HG03039 (cell line): ENCODE measurements at regions not wholly inside any gene's neighbourhood (a gene's known extent, or its start where the extent isn't known, plus 50 kb on each side); places are given as distances from the start of the nearest gene placed in this dataset.
"Not testable (repeated sequence)": the region's sequence is repeated elsewhere in the genome, so short reads cannot be mapped to it uniquely, and the experiment has no call there.

Experiments used
- ATAC-seq: cut with Tn5 transposase; IDR thresholded peaks from one replicate; pipeline ENCODE4 v1.9.1; 2021; ENCODE audit warnings: mild to moderate bottlenecking, moderate library complexity; ENCODE audit not compliant: unreplicated experiment

DNA sequence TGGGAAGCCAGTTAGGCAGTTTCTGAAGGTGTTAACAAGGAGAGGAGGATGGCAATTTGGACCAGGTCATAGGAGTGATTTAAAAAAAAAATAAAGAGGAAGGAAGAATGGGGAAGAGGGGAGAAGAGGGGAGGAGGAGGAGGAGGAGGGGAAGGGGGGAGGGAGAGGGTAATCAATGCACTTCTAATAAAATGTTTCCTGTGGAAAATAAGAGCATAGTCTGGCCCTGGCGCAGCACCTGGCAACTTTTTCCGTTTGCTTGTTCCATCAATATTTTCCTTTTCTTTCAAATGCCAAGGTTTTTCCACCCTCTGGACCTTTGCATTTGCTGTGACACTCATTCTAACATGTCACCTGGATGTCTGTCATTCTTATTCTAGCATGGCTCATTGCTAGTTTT lies 308.2 kb downstream of the PPP1R3A start:
- ATAC-seq, result no peak

- no peak for ATAC-seq
Observed at GRCh38 chr7:113608782-113609181, 310.0 kb downstream of the PPP1R3A start.

DNA sequence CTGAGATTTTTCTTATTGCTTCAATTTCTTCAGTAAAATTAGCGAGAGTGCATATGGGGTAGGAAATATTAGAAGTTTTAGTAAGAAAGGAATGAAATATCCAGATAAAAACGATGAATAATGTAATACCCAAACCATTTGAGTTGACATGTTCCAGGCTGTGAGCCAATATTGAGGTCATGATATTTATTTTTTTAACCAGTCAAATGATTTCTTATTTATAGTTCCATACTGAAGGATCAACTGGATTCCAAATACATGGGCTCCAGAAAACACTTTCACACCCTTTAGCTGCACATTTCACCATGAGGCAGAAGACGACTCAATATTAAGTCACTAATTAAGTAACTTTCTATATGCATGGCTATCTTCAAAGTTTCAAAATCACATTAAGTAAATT lies 312.5 kb downstream of the PPP1R3A start:
- ATAC-seq, result no peak

GRCh38 chr7:113600428-113600827 lies 318.4 kb downstream of the PPP1R3A start:
- ATAC-seq, result not testable (repeated sequence)

DNA sequence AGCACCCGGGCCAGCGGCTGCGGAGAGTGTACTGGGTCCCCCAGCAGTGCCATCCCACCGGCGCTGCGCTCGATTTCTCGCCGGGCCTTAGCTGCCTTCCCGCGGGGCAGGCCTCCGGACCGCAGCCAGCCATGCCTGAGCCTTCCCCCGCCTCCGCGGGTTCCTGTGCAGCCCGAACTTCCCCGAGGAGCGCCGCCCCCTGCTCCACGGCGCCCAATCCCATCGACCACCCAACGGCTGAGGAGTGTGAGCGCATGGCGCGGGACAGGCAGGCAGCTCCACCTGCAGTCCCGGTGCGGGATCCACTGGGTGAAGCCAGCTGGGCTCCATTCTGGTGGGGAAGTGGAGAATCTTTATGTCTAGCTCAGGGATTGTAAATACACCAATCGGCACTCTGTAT lies 325.4 kb downstream of the PPP1R3A start:
- ATAC-seq, result not testable (repeated sequence)

GRCh38 chr7:113592924-113593323 lies 325.9 kb downstream of the PPP1R3A start:
- not testable (repeated sequence) for ATAC-seq

DNA sequence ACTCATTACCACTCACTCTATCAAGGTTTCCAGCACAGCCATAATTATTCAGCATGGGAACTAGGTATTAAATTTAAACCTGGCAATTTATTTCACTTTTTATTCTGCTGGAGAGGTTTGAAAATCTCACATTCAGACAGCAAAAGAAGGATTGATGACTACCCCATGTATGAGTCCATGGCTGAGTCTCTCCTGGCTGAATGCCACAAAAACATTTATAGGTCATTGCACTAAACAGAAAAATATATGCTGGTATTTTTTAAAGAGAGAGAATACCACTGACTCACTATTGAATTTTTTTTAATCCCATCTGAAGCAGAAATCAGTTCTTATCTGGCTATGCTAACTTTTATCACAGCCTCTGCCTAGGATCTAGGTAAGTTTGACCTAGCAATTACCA lies 336.3 kb downstream of the PPP1R3A start:
- no peak for ATAC-seq

DNA sequence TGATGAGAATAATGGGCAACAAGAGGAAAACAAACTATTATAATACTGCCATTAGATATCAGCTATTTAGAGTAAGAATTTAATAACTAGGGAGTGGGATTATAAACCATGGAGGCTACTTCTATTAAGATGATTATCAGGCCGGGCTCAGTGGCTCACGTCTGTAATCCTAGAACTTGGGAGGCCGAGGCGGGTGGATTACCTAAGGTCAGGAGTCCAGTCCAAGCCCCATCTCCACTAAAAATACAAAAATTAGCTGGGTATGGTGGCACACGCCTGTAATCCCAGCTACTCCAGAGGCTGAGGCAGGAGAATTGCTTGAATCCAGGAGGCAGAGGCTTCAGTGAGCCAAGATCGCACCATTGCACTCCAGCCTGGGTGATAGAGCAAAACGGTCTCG lies 355.6 kb downstream of the PPP1R3A start:
- not testable (repeated sequence) for ATAC-seq

DNA sequence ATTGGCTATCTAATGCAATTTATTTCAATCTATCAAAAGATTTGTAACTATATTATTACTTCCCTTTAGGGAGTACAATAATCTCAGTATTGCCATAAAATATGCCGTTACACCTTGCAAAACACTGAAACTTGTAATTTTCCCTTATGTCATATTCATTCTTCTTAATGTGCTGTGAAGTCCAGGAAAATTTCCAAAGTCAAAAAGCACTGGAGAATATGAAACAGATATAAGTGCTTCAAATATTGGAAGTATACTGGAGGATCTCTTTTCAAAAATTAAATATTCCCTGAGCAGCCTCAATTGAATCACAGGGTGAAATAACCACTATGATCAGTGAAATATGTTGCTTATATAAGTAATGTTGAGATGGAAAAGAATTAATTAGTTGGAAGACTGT lies 356.0 kb downstream of the PPP1R3A start:
- ATAC-seq, result no peak

DNA sequence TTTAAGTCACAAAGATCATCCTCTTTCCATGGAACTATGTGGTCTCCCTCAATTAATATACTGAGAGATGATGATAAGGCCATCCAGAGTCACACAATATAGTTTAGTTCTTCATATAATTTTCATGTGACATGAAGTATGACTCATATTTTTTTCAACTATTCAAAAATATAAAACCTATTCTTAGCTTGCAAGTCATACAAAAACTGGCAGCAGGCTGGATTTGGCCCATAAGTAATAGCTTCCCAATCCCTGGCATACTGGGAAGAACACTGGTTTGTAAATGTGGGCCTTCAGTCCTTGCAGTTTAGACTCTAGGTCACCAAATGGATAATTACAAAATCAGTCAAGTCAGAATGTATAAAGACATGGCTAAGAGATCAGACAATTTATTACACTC lies 356.6 kb downstream of the PPP1R3A start:
- no peak for ATAC-seq

GRCh38 chr7:113561446-113561845 lies 357.4 kb downstream of the PPP1R3A start:
- ATAC-seq, result no peak

GRCh38 chr7:113550966-113551365 lies 367.8 kb downstream of the PPP1R3A start:
- no peak for ATAC-seq

DNA sequence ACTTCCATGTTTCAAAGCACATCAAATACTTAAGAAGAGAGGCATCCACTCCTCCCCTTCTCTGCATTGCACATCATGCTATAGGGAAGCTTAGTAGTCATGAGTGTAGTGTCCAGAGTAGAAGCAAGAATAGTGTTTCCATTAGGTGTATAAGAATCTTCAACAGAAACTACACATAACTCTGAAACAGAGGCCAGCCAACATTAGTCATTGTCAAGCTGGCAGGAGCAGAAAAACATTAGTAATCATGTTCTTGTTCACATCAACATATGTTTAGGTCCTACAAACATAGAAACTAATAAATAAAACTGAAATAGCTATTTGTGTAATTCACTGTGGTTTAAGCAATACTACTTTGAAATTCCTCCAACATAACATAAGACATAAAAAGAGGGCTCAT lies 370.2 kb downstream of the PPP1R3A start:
- no peak for ATAC-seq

GRCh38 chr7:113548137-113548536 lies 370.7 kb downstream of the PPP1R3A start:
- no peak for ATAC-seq

DNA sequence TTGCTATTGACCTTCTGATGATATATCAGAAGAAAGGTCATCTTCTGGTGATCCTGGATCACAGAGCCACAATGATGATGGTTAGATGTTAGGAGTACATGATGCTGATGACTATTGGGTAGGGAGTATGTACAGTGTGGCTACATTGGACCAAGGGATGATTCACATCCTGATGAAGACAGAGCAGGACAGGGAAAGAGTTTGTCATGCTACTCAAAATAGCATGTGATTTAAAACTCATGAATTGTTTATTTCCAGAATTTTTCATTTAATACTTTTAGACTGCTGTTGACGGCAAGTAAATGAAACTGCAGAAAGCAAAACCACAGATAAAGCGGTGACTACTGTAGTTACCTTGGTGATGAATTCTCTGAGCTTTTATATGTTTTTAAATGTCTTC lies 397.3 kb downstream of the PPP1R3A start:
- no peak for ATAC-seq

DNA sequence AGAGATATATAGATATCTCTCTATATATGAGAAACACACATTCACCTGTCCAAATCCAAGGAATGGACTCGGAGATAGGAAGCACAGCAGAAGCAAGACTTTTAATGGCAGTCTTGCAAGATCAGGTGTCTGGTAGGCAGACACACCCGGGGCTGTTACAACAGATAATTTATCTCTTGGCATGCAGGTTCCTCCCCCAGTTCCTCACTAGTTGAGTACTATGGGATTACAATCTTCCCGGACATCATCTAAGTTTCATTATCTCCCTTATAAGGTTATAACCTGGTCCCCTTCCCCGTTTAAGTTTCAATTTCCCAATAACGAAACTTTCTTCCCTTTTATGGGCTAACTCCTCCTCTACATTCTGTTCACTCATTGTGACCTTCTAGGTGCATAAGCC lies 399.3 kb downstream of the PPP1R3A start:
- no peak for ATAC-seq

GRCh38 chr7:113504691-113505090 lies 386.3 kb upstream of the SMIM30 start:
- ATAC-seq, result no peak

- ATAC-seq, result no peak
Observed at GRCh38 chr7:113504142-113504541, 385.8 kb upstream of the SMIM30 start.

DNA sequence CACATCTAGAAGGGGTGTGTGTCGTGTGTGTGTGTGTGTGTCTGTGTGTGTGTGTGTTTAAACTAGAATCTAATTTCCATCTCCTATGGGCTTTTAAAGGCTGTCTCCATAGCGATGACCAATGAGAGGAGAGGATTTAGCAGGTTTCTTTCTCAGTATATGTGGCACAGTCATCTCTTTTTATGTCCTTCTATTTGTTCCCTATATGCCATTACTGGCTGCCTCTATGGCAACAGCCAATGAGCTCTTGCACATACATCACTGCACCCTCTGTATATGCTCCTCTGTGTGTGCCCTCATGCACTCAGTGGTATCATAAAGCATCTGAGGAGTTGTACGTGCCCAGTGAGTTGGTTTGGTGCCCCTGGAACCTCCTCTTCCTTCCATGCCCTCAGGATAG lies 378.2 kb upstream of the SMIM30 start:
- not testable (repeated sequence) for ATAC-seq

DNA sequence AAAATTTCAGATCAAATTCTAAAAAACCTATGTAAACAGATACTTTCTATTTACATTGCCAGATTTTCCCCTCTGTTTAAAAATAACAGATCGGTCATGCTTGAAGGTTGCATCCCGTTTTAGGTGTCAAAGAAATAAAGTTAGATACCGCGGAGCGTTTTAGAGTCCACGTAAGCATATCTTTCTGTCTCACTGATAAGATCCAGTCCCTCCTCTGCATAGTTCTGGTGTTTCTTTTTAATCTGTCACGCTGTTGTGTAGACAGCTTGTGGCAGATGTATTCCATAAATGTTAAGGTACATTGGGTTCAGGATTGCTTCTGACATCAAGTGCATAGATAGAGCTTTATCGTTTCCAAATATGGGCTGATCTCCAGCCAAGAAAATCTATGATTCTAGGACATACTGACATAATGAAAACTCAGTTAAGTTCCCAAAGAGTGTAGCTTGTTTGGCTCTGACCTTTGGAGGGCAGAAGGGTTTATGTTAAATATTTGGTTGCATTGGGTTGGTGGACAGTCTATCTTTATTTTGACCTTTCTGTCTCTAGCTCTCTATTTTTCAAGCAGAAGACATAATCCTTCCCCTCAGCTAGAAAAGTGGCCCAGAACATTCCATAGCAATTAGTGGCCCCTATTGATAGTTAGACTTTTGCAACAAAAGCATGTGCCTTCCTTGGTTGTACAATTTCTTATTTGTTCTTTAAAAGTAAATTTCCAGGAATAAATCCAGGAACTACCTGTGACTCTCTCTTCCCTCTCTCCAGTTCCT lies 376.6 kb upstream of the SMIM30 start:
- ATAC-seq, result not testable (repeated sequence)

GRCh38 chr7:113491305-113491704 lies 373.0 kb upstream of the SMIM30 start:
- no peak for ATAC-seq

GRCh38 chr7:113487925-113488731 lies 369.8 kb upstream of the SMIM30 start:
- no peak for ATAC-seq
